Neuronal stem cell (in vitro differentiated cells): ENCODE measurements at regions not wholly inside any gene's neighbourhood (a gene's known extent, or its start where the extent isn't known, plus 50 kb on each side); places are given as distances from the start of the nearest gene placed in this dataset.

Source experiments
- DNase-seq: peaks from one replicate; pipeline ENCODE4 v3.0.0-alpha.2; 2013; ENCODE audit warnings: low spot score
- H2AFZ ChIP-seq: one replicate; pipeline ENCODE4 v1.6.1; 2013; ENCODE audit warnings: mild to moderate bottlenecking, low read length, inconsistent platforms
- H2AK5ac ChIP-seq: 2 replicates; pipeline ENCODE4 v1.6.1; 2013; ENCODE audit warnings: low read depth, mild to moderate bottlenecking, inconsistent platforms, low read length, moderate library complexity, mixed read lengths
- H2BK120ac ChIP-seq: 2 replicates; pipeline ENCODE4 v1.6.1; 2013; ENCODE audit warnings: low read depth, mild to moderate bottlenecking, inconsistent platforms, low read length, moderate library complexity, mixed read lengths
- H2BK12ac ChIP-seq: one replicate; pipeline ENCODE4 v1.6.1; 2013; ENCODE audit warnings: low read length, inconsistent platforms
- H2BK15ac ChIP-seq: 2 replicates; pipeline ENCODE4 v1.6.1; 2013; ENCODE audit warnings: mild to moderate bottlenecking, low read length, inconsistent platforms, mixed read lengths
- H2BK5ac ChIP-seq: one replicate; pipeline ENCODE4 v1.6.1; 2013; ENCODE audit warnings: inconsistent platforms, mild to moderate bottlenecking, low read length, moderate library complexity
- H3K14ac ChIP-seq: one replicate; pipeline ENCODE4 v1.6.1; 2013; ENCODE audit warnings: low read length, inconsistent platforms
- H3K18ac ChIP-seq: 2 replicates; pipeline ENCODE4 v1.6.1; 2013; ENCODE audit warnings: low read length, inconsistent platforms
- H3K23ac ChIP-seq: 2 replicates; pipeline ENCODE4 v1.6.1; 2013; ENCODE audit warnings: low read depth, mild to moderate bottlenecking, mixed read lengths, low read length, inconsistent platforms; ENCODE audit not compliant: poor library complexity
- H3K27ac ChIP-seq: replicated peaks from 3 replicates; pipeline ENCODE4 v1.5.1; 2013; ENCODE audit warnings: low read length, inconsistent platforms
- H3K27me3 ChIP-seq, 3 experiments: 2 replicates each; pipeline ENCODE4 v1.6.1; 2013; ENCODE audit warnings: low read length in 3 of 3, mild to moderate bottlenecking in 2 of 3, inconsistent platforms in 1 of 3, low read depth in 1 of 3, mixed read lengths in 1 of 3, moderate library complexity in 1 of 3; ENCODE audit not compliant: control insufficient read depth in 3 of 3, insufficient read depth in 3 of 3
- H3K36me3 ChIP-seq, 2 donors: replicated peaks in 1 of 2; 2 replicates each; pipeline ENCODE4 v1.6.1; 2013; ENCODE audit warnings: low read length in 2 of 2; ENCODE audit not compliant: control insufficient read depth in 2 of 2, insufficient read depth in 2 of 2
- H3K4ac ChIP-seq: 2 replicates; pipeline ENCODE4 v1.6.1; 2013; ENCODE audit warnings: inconsistent platforms, mild to moderate bottlenecking, low read length, moderate library complexity
- H3K4me1 ChIP-seq, 2 donors: 1 replicate in 1 of 2; 2 replicates in 1 of 2; pipeline ENCODE4 v1.6.1; 2013; ENCODE audit warnings: low read length in 2 of 2, low read depth in 1 of 2; ENCODE audit not compliant: control insufficient read depth in 2 of 2, insufficient read depth in 1 of 2
- H3K4me2 ChIP-seq: one replicate; pipeline ENCODE4 v1.6.1; 2013; ENCODE audit warnings: mild to moderate bottlenecking, low read length, inconsistent platforms; ENCODE audit not compliant: insufficient read depth, poor library complexity, severe bottlenecking
- H3K4me3 ChIP-seq, 2 donors: 2 replicates each; pipeline ENCODE4 v1.5.1; 2013; ENCODE audit warnings: low read length in 2 of 2, mild to moderate bottlenecking in 2 of 2, inconsistent platforms in 1 of 2, moderate library complexity in 1 of 2
- H3K79me1 ChIP-seq: one replicate; pipeline ENCODE4 v1.6.1; 2013; ENCODE audit warnings: low read depth, mild to moderate bottlenecking, inconsistent platforms, low read length, moderate library complexity
- H3K9ac ChIP-seq: one replicate; pipeline ENCODE4 v1.6.1; 2013; ENCODE audit warnings: mild to moderate bottlenecking, low read depth, low read length, inconsistent platforms; ENCODE audit not compliant: poor library complexity
- H3K9me3 ChIP-seq, 2 donors: replicated peaks in 1 of 2; 2 replicates each; pipeline versions ENCODE3 to v1.6.1; 2013; ENCODE audit warnings: low read length in 2 of 2, mild to moderate bottlenecking in 2 of 2, inconsistent platforms in 1 of 2, low read depth in 1 of 2, mixed read lengths in 1 of 2, moderate library complexity in 1 of 2; ENCODE audit not compliant: control insufficient read depth in 2 of 2, insufficient read depth in 1 of 2
- H4K8ac ChIP-seq: one replicate; pipeline ENCODE4 v1.6.1; 2013; ENCODE audit warnings: low read depth, mild to moderate bottlenecking, inconsistent platforms, low read length, moderate library complexity
- H4K91ac ChIP-seq: one replicate; pipeline ENCODE4 v1.6.1; 2013; ENCODE audit warnings: low read length, low read depth, mild to moderate bottlenecking, inconsistent platforms; ENCODE audit not compliant: poor library complexity
- WGBS, 2 donors: extraction: QIAGEN DNeasy Blood & Tissue Kit; methylation state at CpG; one replicate each; pipeline ENCODE4 v1.1.7; 2013; ENCODE audit warnings: missing lambda C conversion rate in 2 of 2, mixed read lengths in 1 of 2; ENCODE audit not compliant: insufficient read length in 2 of 2, insufficient replicate concordance in 1 of 2; ENCODE audit errors: extremely low coverage in 2 of 2; 5-methylcytosine and 5-hydroxymethylcytosine counted together

GRCh38 chr11:95359756-95360155 lies 128.8 kb upstream of the SESN3 start:
- no peak overlapping the region for H3K27ac ChIP-seq

DNA sequence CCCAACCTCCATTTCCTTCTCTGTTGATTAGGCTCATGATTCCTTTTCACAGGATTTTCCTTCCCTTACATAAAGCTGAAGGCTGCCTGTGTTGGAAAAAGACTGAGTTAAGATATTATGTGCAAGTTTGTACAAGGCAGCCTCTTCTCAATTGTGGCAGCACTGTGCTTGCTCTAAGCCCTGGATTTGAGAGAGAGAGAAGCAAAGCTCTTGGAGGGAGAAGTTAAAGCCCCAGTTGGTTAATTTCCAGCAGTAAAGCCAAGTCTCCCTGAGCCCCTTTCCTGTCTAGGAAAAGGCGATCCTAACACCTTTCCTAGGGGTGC lies 128.3 kb upstream of the SESN3 start:
- Histone ChIP-seq H3K4me2 (no peak overlapping the region), H2BK15ac (no peak overlapping the region), H3K27me3 (no peaks in the 10 kb centered on the region), H3K9me3 (no peaks in the 10 kb centered on the region), H3K4me3 (no peak overlapping the region), H3K4ac (no peak overlapping the region), H3K18ac (no peak overlapping the region), H3K9ac (no peak overlapping the region), H2BK120ac (no peak overlapping the region), H2AFZ (no peak overlapping the region), H3K23ac (no peak overlapping the region), H2BK5ac (no peak overlapping the region), H2AK5ac (no peak overlapping the region), H3K79me1 (no peaks in the 10 kb centered on the region), H3K14ac (no peak overlapping the region), H3K4me1 (peaks cover 9 to 12% of the 10 kb centered on the region in 2 donors), H4K8ac (no peak overlapping the region), H3K36me3 (no peaks in the 10 kb centered on the region), H4K91ac (no peak overlapping the region), H3K27ac (no peak overlapping the region), H2BK12ac (no peak overlapping the region)
- no peak for DNase-seq
- no CpG with 5 or more reads among the region's 1 CpG for WGBS, 2 donors

More at GRCh38 chr11:95359756-95360155, 128.8 kb upstream of the SESN3 start:
- Histone ChIP-seq H2AK5ac (no peak overlapping the region), H3K4me1 (peaks cover 10 to 13% of the 10 kb centered on the region in 2 donors), H4K91ac (no peak overlapping the region), H3K23ac (no peak overlapping the region), H2BK12ac (no peak overlapping the region), H3K79me1 (no peaks in the 10 kb centered on the region), H2BK5ac (no peak overlapping the region), H3K27me3 (no peaks in the 10 kb centered on the region), H3K9ac (no peak overlapping the region), H3K9me3 (no peaks in the 10 kb centered on the region), H2AFZ (peak overlapping the region; percentile 1), H3K4me2 (no peak overlapping the region), H3K36me3 (no peaks in the 10 kb centered on the region), H2BK120ac (no peak overlapping the region), H3K18ac (no peak overlapping the region), H2BK15ac (no peak overlapping the region), H3K14ac (no peak overlapping the region), H3K4me3 (no peak overlapping the region), H4K8ac (no peak overlapping the region), H3K4ac (no peak overlapping the region)
- no CpG with 5 or more reads among the region's 2 CpGs for WGBS, 2 donors
- no peak for DNase-seq

DNA sequence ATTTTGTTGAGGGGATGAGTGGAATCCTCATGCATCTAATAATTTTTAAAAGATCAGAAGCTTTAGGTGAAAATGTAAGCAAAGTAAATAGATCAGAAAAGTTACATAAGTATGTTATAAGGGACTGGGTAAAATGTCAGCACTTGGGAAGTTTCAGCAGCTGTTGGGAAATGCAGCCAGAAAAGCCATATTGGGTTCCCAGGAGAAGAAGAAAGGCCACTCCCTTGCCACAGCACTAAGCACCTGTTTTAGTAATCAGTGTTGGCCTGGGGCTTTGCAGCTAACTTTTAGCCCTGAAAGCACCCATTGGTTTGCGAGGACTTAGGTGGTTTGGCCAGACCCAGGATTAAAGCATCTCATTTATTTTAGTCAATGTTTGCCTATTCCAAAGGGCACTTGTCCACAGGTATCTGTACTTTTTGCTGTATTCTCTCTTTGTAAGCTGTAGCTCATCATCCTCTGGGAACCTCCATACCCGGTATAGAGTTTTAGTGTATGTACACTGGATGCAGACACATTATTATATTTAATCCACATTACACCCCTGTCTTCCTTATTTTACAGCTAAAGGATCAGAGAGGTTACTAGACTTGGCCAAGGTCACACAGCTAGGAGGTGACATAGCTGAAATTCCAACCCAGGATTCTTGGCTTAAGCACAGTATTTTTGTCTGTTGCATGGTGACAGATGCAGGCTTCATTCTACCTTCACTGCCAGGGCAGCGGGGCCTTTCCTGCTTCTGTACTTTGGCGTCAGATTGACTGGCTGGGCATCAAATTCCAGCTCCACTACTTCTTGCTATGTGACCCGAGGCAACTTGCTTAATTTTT lies 127.7 kb upstream of the SESN3 start:
- Histone ChIP-seq H2AFZ (no peak overlapping the region), H3K36me3 (no peaks in the 10 kb centered on the region), H3K4me1 (peaks cover 6 to 7% of the 10 kb centered on the region in 2 donors), H3K18ac (no peak overlapping the region), H3K27ac (no peak overlapping the region), H3K4me2 (no peak overlapping the region), H3K4ac (no peak overlapping the region), H2AK5ac (no peak overlapping the region), H2BK15ac (no peak overlapping the region), H4K8ac (no peak overlapping the region), H3K14ac (no peak overlapping the region), H4K91ac (no peak overlapping the region), H3K9ac (no peak overlapping the region), H3K23ac (no peak overlapping the region), H2BK5ac (no peak overlapping the region), H3K4me3 (no peak overlapping the region), H3K27me3 (no peaks in the 10 kb centered on the region), H3K79me1 (no peaks in the 10 kb centered on the region), H2BK12ac (peak overlapping the region; percentile 53), H2BK120ac (no peak overlapping the region), H3K9me3 (no peaks in the 10 kb centered on the region)
- no CpG with 5 or more reads among the region's 5 CpGs for WGBS, 2 donors
- DNase-seq = no peak

DNA sequence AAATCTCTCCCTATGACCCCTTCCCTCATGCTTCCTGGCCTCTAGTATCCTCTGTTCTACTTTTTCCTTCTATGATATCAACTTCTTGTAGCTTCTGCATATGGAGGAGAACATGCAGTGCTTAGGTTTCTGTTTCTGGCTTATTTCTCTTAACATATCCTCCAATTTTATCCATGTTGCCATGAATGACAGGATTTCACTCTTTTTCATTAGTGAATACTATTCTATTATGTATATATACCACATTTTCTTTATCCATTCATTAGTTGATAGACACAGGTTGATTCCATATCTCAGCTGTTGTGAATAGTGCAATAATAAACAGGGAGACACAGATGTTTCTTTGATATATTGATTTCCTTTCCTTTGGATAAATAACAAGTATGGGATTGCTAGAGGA lies 123.3 kb upstream of the SESN3 start:
- Histone ChIP-seq H4K8ac (no peak overlapping the region), H3K27me3 (no peaks in the 10 kb centered on the region), H3K4me2 (no peak overlapping the region), H3K9me3 (no peaks in the 10 kb centered on the region), H2AFZ (no peak overlapping the region), H3K27ac (no peak overlapping the region), H3K9ac (no peak overlapping the region), H2BK5ac (no peak overlapping the region), H3K4ac (no peak overlapping the region), H3K18ac (no peak overlapping the region), H3K4me1 (no peaks in the 10 kb centered on the region), H2BK15ac (no peak overlapping the region), H2BK120ac (no peak overlapping the region), H2BK12ac (no peak overlapping the region), H3K14ac (no peak overlapping the region), H3K4me3 (no peak overlapping the region), H3K23ac (no peak overlapping the region), H2AK5ac (no peak overlapping the region), H3K36me3 (no peaks in the 10 kb centered on the region), H3K79me1 (no peaks in the 10 kb centered on the region), H4K91ac (no peak overlapping the region)
- no peak for DNase-seq
